ENCODE measurements at regions not wholly inside any gene's neighbourhood (a gene's known extent, or its start where the extent isn't known, plus 50 kb on each side); places are given as distances from the start of the nearest gene placed in this dataset.

GRCh38 chr9:24765025-24765756, 219.5 kb upstream of the IZUMO3 start:
- 50 to 86% (median 60%) methylated on average over 2 to 7 of the region's 7 CpGs for WGBS, 4 donors
- no peaks in the 10 kb centered on the region for H3K27me3 ChIP-seq
- H3K4me1 ChIP-seq (replicated peaks in 1 of 2): no peaks in the 10 kb centered on the region
- intact Hi-C loops (cut with DNase I): no loop called here
- no peaks in the 10 kb centered on the region for H3K36me3 ChIP-seq (replicated peaks in 1 of 2)
- no peaks in the 10 kb centered on the region for H3K9me3 ChIP-seq (replicated peaks in 1 of 3)
- H3K27ac ChIP-seq: no peak overlapping the region
- no peak for TF ChIP-seq POLR2A (IDR thresholded peaks at IDR 0.05)
- TF ChIP-seq, protein P1, sequence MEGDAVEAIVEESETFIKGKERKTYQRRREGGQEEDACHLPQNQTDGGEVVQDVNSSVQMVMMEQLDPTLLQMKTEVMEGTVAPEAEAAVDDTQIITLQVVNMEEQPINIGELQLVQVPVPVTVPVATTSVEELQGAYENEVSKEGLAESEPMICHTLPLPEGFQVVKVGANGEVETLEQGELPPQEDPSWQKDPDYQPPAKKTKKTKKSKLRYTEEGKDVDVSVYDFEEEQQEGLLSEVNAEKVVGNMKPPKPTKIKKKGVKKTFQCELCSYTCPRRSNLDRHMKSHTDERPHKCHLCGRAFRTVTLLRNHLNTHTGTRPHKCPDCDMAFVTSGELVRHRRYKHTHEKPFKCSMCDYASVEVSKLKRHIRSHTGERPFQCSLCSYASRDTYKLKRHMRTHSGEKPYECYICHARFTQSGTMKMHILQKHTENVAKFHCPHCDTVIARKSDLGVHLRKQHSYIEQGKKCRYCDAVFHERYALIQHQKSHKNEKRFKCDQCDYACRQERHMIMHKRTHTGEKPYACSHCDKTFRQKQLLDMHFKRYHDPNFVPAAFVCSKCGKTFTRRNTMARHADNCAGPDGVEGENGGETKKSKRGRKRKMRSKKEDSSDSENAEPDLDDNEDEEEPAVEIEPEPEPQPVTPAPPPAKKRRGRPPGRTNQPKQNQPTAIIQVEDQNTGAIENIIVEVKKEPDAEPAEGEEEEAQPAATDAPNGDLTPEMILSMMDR (IDR thresholded peaks at IDR 0.05): no peak
- DNase-seq: no peak
- H3K4me3 ChIP-seq: no peak overlapping the region

- Histone ChIP-seq H3K4me3 (no peak overlapping the region), H3K27me3 (no peaks in the 10 kb centered on the region), H3K9me3 (replicated peaks in 1 of 3) (no peaks in the 10 kb centered on the region), H3K4me1 (replicated peaks in 1 of 2) (no peaks in the 10 kb centered on the region), H3K36me3 (replicated peaks in 1 of 2) (no peaks in the 10 kb centered on the region), H3K27ac (no peak overlapping the region)
- no peak for DNase-seq
- WGBS, 4 donors: 90 to 93% (median 93%) methylated on average over 2 to 29 of the region's 29 CpGs
- TF ChIP-seq, protein P1 (IDR thresholded peaks at IDR 0.05): no peak
- no peak for TF ChIP-seq POLR2A (IDR thresholded peaks at IDR 0.05)
- intact Hi-C loops (cut with DNase I): no loop called here
Measured at GRCh38 chr9:24738421-24738961, 192.8 kb upstream of the IZUMO3 start.

GRCh38 chr9:24731754-24732153, 186.1 kb upstream of the IZUMO3 start:
- no peaks in the 10 kb centered on the region for H3K9me3 ChIP-seq (replicated peaks in 1 of 3)
- TF ChIP-seq, protein P1 (IDR thresholded peaks at IDR 0.05): no peak
- H3K27ac ChIP-seq: no peak overlapping the region
- no peak overlapping the region for H3K4me3 ChIP-seq
- no peak for DNase-seq
- intact Hi-C loops (cut with DNase I): no loop called here
- no peaks in the 10 kb centered on the region for H3K27me3 ChIP-seq
- 51 to 73% (median 62%) methylated on average over 1 of the region's 1 CpG for WGBS, 4 donors
- no peaks in the 10 kb centered on the region for H3K36me3 ChIP-seq (replicated peaks in 1 of 2)
- H3K4me1 ChIP-seq (replicated peaks in 1 of 2): no peaks in the 10 kb centered on the region

DNA sequence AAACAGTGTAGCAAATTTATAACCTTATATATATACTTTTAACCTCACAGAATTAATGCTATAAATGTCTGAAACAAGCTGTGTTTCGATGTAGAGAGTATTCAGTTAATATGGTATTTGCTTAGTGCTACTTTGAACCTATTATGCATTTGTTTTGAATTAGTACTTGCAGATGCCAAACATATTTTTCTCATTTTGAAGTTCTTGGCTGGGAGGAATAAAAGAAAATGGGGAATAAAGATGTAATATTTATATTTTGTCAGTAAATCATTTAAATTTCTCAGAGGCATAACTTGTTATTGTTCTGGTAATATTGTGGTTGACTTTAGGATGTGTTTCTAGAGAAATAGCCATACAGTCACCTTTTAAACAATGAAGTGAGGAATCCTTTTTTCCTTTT, 175.9 kb upstream of the IZUMO3 start:
- Histone ChIP-seq H3K4me3 (no peak overlapping the region), H3K36me3 (replicated peaks in 1 of 2) (no peaks in the 10 kb centered on the region), H3K27ac (no peak overlapping the region), H3K4me1 (replicated peaks in 1 of 2) (no peaks in the 10 kb centered on the region), H3K9me3 (replicated peaks in 1 of 3) (no peaks in the 10 kb centered on the region), H3K27me3 (no peaks in the 10 kb centered on the region)
- TF ChIP-seq POLR2A (IDR thresholded peaks at IDR 0.05): no peak
- TF ChIP-seq, protein P1 (IDR thresholded peaks at IDR 0.05): no peak
- WGBS, 4 donors: 34 to 51% (median 46%) methylated on average over 1 of the region's 1 CpG
- DNase-seq: no peak
- intact Hi-C loops (cut with DNase I): no loop called here
